ENCODE measurements at regions not wholly inside any gene's neighbourhood (a gene's known extent, or its start where the extent isn't known, plus 50 kb on each side); places are given as distances from the start of the nearest gene placed in this dataset.
"Not testable (repeated sequence)": the region's sequence is repeated elsewhere in the genome, so short reads cannot be mapped to it uniquely, and the experiment has no call there.

DNA sequence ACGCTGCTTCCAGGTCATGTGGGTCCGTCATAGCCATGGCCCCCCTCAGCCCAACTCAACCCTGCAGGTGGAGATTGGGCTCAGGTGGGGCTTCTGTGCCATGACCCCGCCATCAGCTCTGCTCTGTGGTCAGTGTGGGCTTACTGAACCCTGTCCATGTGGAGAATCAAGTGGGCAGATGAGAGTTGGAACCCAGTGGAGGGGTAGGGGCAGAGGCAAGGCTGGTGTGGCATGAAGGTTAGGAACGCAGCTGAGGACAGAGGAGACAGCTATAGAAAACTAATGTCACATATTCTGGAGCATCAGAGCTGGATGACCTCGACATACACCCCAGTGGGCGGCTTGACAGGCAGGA is 355.9 kb downstream of the PTPRU start:
- Histone ChIP-seq H3K9me3 (ENCODE audit: low read length) (no peaks in the 10 kb centered on the region), H3K4me3 (ENCODE audit: low read depth in 1 of 2, low read length in 2 of 2) (no peak overlapping the region), H3K36me3 (ENCODE audit: insufficient read depth, low read length) (no peaks in the 10 kb centered on the region), H3K27ac (ENCODE audit: low read depth, low read length) (no peak overlapping the region), H3K4me1 (ENCODE audit: insufficient read depth, low read length) (no peaks in the 10 kb centered on the region), H3K9ac (ENCODE audit: low read length) (no peak overlapping the region), H3K27me3 (ENCODE audit: control insufficient read depth in 1 of 2, insufficient read depth in 2 of 2, low read length in 2 of 2) (peaks cover 0 to 7% of the 10 kb centered on the region in 2 donors)

DNA sequence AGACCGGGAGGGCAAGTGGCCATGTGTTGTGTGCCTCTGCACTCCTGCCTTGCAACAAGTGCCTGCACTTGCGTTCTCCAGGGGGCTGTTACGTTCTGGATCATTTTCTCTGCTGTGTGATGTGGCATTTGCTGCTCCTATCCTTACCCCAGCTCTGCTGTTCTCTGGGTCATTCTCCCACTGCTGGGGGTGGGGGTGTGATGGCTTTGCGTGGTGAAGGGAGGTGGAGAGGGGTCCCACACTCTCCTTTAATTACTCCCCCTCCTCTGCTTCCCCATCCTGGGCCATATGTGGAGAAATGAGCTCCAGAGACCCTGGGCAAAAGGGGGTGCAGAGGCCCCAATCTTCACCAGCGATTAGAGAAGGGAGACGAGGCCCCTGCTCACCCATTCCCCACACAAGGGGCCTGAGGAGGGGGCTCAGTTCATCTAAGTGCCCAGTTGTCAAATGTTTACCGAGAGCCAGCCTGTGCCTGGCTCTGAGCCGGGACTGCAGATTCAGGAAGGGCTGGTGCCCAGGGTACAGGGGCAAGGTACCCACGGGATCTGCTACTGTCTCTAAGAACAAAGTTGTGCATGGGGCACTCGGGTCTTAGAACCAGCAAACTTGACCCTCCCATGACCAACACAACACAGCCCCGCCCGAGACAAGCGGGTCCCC is 355.4 kb downstream of the PTPRU start:
- H3K27ac ChIP-seq (ENCODE audit: low read depth, low read length), result no peak overlapping the region
- H3K9me3 ChIP-seq (ENCODE audit: low read length), result no peaks in the 10 kb centered on the region
- no peak overlapping the region for H3K4me3 ChIP-seq (ENCODE audit: low read depth in 1 of 2, low read length in 2 of 2)
- H3K4me1 ChIP-seq (ENCODE audit: insufficient read depth, low read length), result no peaks in the 10 kb centered on the region
- peaks cover 0 to 7% of the 10 kb centered on the region in 2 donors for H3K27me3 ChIP-seq (ENCODE audit: control insufficient read depth in 1 of 2, insufficient read depth in 2 of 2, low read length in 2 of 2)
- no peaks in the 10 kb centered on the region for H3K36me3 ChIP-seq (ENCODE audit: insufficient read depth, low read length)
- no peak overlapping the region for H3K9ac ChIP-seq (ENCODE audit: low read length)

DNA sequence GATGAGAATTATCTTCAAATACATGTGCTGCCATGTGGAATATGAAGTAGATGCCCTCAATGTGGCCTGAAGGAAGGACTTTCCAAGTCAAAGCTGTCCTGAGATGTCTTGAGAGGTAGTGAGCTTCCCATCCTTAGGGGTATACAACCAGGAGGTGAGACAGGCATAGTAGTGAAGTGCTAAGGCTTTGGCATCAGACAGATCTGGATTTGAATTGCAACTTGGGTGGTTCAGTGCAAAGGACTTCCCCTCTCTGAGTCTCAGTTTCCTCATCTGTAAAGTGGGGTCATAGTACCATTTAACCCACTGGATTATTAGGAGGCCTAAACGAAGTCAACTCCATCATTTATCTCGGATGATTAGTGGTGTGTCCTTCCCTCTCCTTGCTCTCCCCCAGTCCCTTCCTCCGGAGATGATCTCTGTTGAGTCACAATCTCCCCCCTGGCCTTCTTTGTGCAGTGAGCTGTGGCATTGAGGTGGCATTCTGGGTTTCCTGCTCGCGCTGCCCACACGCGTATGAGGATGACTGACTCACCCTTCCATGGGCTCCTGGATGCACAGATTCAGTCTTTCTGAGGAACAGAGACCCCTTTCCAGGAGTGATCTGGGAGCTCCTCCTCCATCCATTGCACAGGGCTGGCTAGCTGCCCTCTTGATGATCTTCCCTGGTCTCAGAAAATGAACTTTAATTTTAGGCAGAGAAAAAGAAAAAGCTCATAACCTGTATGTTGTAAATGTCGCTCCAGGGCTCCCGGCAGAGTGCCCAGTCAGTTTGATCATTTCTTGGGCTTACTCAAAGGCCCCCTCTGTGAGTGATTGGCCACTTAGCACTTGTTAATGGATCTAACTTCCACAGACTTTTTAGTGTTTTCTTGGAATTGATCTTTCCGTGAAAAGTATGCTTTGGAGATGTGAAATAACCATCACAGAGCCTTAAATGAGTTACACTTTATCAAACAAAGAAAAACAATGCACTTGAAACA is 354.6 kb downstream of the PTPRU start:
- Histone ChIP-seq H3K36me3 (ENCODE audit: insufficient read depth, low read length) (no peaks in the 10 kb centered on the region), H3K27me3 (ENCODE audit: control insufficient read depth in 1 of 2, insufficient read depth in 2 of 2, low read length in 2 of 2) (peaks cover 0 to 7% of the 10 kb centered on the region in 2 donors)

DNA sequence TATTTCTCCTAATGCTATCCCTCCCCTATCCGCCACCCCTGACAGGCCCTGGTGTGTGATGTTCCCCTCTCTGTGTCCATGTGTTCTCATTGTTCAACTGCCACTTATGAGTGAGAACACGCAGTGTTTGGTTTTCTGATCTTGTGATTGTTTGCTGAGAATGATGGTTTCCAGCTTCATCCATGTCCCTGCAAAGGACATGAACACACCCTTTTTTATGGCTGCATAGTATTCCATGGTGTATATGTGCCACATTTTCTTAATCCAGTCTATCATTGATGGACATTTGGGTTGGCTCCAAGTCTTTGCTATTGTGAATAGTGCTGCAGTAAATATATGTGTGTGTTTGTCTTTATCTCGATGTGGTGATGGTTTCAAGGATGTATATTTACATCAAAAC is 353.4 kb downstream of the PTPRU start:
- H3K9ac ChIP-seq (ENCODE audit: low read length); H3K27ac ChIP-seq (ENCODE audit: low read depth, low read length); H3K4me1 ChIP-seq (ENCODE audit: insufficient read depth, low read length); H3K4me3 ChIP-seq (ENCODE audit: low read depth in 1 of 2, low read length in 2 of 2); H3K9me3 ChIP-seq (ENCODE audit: low read length); H3K36me3 ChIP-seq (ENCODE audit: insufficient read depth, low read length); H3K27me3 ChIP-seq (ENCODE audit: control insufficient read depth in 1 of 2, insufficient read depth in 2 of 2, low read length in 2 of 2): not testable (repeated sequence)

More for the DNA sequence above, 354.6 kb downstream of the PTPRU start:
- Histone ChIP-seq H3K27ac (ENCODE audit: low read depth, low read length) (no peak overlapping the region), H3K4me1 (ENCODE audit: insufficient read depth, low read length) (no peaks in the 10 kb centered on the region), H3K4me3 (ENCODE audit: low read depth in 1 of 2, low read length in 2 of 2) (no peak overlapping the region), H3K9ac (ENCODE audit: low read length) (no peak overlapping the region), H3K9me3 (ENCODE audit: low read length) (no peaks in the 10 kb centered on the region)

DNA sequence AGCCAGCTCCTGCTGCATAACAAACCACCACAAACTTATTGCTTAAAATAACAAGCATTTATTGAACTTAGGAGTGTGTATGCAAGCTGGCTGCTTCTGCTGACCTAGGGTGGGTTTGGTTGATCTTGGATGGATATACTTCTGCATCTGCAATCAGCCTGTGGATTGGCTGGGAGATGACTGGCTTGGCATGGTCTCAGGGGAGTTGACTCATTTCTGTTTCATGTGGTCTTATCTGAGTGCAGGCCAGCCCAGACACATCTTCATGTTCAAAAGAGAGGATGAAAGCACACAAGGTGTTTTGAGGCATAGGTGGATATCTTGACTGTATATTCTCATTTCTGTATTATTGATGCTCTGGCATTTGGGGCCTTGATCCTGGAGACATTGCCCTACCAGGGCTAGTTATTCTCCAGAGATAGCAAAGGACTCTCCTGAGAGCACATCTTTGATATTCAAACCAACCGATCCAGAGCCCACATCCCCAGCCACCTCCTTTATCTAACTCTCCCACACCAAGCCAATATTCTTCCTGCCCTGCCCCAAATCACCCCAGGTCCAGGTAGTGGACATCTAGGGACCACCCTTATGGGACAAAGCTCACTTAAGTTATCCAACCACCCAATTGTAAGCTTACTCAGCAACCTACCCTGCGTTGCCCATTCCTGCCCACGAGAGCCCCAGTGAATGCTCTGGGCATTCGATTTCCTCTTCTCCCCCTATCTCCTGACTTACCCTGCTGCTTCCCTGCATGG is 350.8 kb downstream of the PTPRU start:
- H3K4me1 ChIP-seq (ENCODE audit: insufficient read depth, low read length), result no peaks in the 10 kb centered on the region
- no peak overlapping the region for H3K27ac ChIP-seq (ENCODE audit: low read depth, low read length)
- no peaks in the 10 kb centered on the region for H3K36me3 ChIP-seq (ENCODE audit: insufficient read depth, low read length)
- H3K27me3 ChIP-seq (ENCODE audit: control insufficient read depth in 1 of 2, insufficient read depth in 2 of 2, low read length in 2 of 2), result no peaks in the 10 kb centered on the region
- no peak overlapping the region for H3K9ac ChIP-seq (ENCODE audit: low read length)
- no peak overlapping the region for H3K4me3 ChIP-seq (ENCODE audit: low read depth in 1 of 2, low read length in 2 of 2)
- no peaks in the 10 kb centered on the region for H3K9me3 ChIP-seq (ENCODE audit: low read length)

DNA sequence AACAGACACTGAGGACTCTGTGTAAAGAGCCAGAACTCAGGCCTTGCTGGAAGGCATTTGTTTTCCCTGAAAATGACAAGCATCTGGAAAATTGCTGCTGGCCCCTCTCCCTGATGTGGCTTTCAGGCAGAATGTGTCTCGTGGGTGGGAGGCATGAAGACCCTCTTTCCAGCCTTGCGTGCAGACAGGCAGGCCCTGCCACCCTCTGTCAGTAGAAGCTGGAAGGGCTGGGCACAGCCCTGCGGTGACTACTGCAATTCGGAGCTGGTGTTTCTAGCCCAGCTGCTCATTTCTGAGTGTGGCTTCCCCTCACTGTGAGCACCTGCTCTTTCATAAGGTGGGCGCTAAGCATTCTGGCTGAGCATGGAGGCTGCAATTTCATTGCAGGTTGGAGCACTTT is 349.9 kb downstream of the PTPRU start:
- Histone ChIP-seq H3K27ac (ENCODE audit: low read depth, low read length) (no peak overlapping the region), H3K27me3 (ENCODE audit: control insufficient read depth in 1 of 2, insufficient read depth in 2 of 2, low read length in 2 of 2) (no peaks in the 10 kb centered on the region), H3K9me3 (ENCODE audit: low read length) (no peaks in the 10 kb centered on the region), H3K4me1 (ENCODE audit: insufficient read depth, low read length) (no peaks in the 10 kb centered on the region), H3K9ac (ENCODE audit: low read length) (no peak overlapping the region), H3K4me3 (ENCODE audit: low read depth in 1 of 2, low read length in 2 of 2) (no peak overlapping the region), H3K36me3 (ENCODE audit: insufficient read depth, low read length) (no peaks in the 10 kb centered on the region)

DNA sequence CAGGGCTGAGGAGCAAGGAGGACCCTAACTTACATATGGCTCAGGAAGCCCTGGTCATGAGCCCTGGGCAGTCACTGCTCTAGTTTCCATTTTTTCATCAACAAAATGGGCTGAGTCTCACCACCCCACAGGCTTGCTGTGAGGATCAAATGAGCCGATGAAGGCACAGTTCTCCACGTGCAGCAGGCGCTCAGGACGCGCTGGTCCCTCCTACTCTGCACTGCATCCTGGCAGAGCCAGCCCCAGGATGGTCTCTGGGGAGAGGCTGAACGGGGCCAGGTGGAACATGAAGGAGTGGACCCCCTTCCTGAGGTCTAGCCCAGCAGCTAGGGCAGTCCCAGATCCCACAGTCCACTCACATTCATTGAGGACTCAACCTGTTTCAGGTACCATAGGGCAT is 349.3 kb downstream of the PTPRU start:
- Histone ChIP-seq H3K4me3 (ENCODE audit: low read depth in 1 of 2, low read length in 2 of 2) (no peak overlapping the region), H3K27me3 (ENCODE audit: control insufficient read depth in 1 of 2, insufficient read depth in 2 of 2, low read length in 2 of 2) (no peaks in the 10 kb centered on the region), H3K4me1 (ENCODE audit: insufficient read depth, low read length) (no peaks in the 10 kb centered on the region), H3K9me3 (ENCODE audit: low read length) (no peaks in the 10 kb centered on the region), H3K9ac (ENCODE audit: low read length) (no peak overlapping the region), H3K36me3 (ENCODE audit: insufficient read depth, low read length) (no peaks in the 10 kb centered on the region), H3K27ac (ENCODE audit: low read depth, low read length) (no peak overlapping the region)

DNA sequence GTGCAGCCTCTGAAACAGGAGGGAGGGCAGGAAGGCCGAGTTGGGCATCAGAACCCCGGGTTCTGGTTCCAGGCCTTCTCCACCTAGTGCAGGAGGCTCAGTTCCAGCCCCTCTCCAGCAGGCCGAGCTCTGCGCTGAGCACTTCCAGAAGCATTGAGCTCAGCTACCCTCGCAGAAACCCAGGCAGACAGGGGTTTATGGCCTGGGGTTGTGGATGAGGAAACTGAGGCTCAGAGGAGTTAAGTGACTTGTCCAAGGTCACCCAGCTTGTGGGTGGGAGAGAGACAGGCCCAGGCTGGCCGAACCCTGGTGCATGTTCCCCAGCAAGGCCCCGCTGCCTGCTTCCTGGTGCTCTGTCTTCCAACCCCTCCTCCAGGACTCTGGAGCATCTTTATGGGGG is 348.9 kb downstream of the PTPRU start:
- H3K9me3 ChIP-seq (ENCODE audit: low read length), result no peaks in the 10 kb centered on the region
- H3K4me3 ChIP-seq (ENCODE audit: low read depth in 1 of 2, low read length in 2 of 2), result no peak overlapping the region
- H3K27me3 ChIP-seq (ENCODE audit: control insufficient read depth in 1 of 2, insufficient read depth in 2 of 2, low read length in 2 of 2), result no peaks in the 10 kb centered on the region
- no peaks in the 10 kb centered on the region for H3K4me1 ChIP-seq (ENCODE audit: insufficient read depth, low read length)
- no peak overlapping the region for H3K9ac ChIP-seq (ENCODE audit: low read length)
- no peaks in the 10 kb centered on the region for H3K36me3 ChIP-seq (ENCODE audit: insufficient read depth, low read length)
- H3K27ac ChIP-seq (ENCODE audit: low read depth, low read length), result no peak overlapping the region

DNA sequence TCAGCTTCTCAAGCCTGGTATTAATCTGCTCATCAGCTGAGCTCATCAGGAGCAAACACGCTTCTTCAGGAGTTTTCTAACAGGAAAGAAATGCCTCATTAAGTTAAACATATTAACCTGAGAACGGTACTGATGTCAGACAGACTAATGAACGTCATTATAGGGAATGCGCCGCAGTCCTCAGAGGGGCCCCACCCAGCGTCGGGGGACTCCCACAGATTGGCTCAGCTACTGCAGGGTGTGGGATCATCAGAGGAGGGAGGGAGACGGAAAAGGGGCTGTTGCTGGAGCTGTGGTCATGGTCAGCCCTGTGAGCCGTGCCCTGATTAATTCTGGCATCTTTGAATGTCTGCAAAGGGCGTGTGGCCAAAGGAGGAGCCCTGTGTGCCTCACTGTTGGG is 348.5 kb downstream of the PTPRU start:
- Histone ChIP-seq H3K9me3 (ENCODE audit: low read length) (no peaks in the 10 kb centered on the region), H3K4me3 (ENCODE audit: low read depth in 1 of 2, low read length in 2 of 2) (no peak overlapping the region), H3K9ac (ENCODE audit: low read length) (no peak overlapping the region), H3K27ac (ENCODE audit: low read depth, low read length) (no peak overlapping the region), H3K36me3 (ENCODE audit: insufficient read depth, low read length) (no peaks in the 10 kb centered on the region), H3K4me1 (ENCODE audit: insufficient read depth, low read length) (no peaks in the 10 kb centered on the region), H3K27me3 (ENCODE audit: control insufficient read depth in 1 of 2, insufficient read depth in 2 of 2, low read length in 2 of 2) (no peaks in the 10 kb centered on the region)

DNA sequence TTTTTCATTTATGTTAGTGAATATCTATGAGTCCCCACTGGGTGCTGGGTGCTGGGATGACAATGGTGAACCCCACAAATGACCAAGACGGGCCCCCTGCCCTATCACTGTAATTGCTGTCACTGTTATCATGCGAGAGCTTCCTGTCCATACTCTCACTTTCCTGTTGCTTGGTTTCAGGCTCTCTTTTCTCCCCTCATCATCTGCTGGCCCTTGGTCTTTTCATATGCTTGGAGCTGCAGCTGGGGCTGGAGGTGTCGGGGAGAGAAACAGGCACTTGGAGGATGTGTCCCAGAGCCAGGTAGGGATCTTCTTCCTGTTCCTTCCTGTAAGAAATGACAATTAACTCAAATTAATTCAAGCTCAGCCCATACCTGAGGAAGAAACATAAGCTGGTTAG is 348.0 kb downstream of the PTPRU start:
- H3K9me3 ChIP-seq (ENCODE audit: low read length), result no peaks in the 10 kb centered on the region
- H3K27ac ChIP-seq (ENCODE audit: low read depth, low read length), result no peak overlapping the region
- no peak overlapping the region for H3K4me3 ChIP-seq (ENCODE audit: low read depth in 1 of 2, low read length in 2 of 2)
- H3K36me3 ChIP-seq (ENCODE audit: insufficient read depth, low read length), result no peaks in the 10 kb centered on the region
- H3K9ac ChIP-seq (ENCODE audit: low read length), result no peak overlapping the region
- no peaks in the 10 kb centered on the region for H3K27me3 ChIP-seq (ENCODE audit: control insufficient read depth in 1 of 2, insufficient read depth in 2 of 2, low read length in 2 of 2)
- no peaks in the 10 kb centered on the region for H3K4me1 ChIP-seq (ENCODE audit: insufficient read depth, low read length)

DNA sequence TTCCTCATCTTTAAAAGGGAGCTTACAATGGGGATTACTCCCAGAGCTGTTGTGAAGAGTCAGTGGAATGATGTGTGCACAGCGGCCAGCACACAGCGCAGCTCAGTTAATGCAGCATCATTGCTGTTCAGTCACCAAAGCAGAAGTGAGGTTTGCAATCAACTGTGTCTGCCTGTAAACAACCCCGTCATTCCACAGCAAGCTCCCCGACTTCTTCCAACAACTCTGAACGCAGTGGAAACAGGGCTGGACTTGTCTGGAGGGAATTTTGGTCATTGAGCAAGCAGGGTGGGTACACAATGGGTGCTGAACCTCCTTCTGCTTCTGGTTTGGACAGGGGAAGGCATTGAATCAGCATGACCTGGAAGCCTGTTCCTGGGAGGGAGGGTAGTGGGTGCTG is 347.4 kb downstream of the PTPRU start:
- no peaks in the 10 kb centered on the region for H3K27me3 ChIP-seq (ENCODE audit: control insufficient read depth in 1 of 2, insufficient read depth in 2 of 2, low read length in 2 of 2)
- no peaks in the 10 kb centered on the region for H3K9me3 ChIP-seq (ENCODE audit: low read length)
- H3K4me1 ChIP-seq (ENCODE audit: insufficient read depth, low read length), result no peaks in the 10 kb centered on the region
- H3K4me3 ChIP-seq (ENCODE audit: low read depth in 1 of 2, low read length in 2 of 2), result no peak overlapping the region
- no peak overlapping the region for H3K27ac ChIP-seq (ENCODE audit: low read depth, low read length)
- H3K9ac ChIP-seq (ENCODE audit: low read length), result no peak overlapping the region
- H3K36me3 ChIP-seq (ENCODE audit: insufficient read depth, low read length), result no peaks in the 10 kb centered on the region

Data from muscle layer of colon (tissue), 2 donors.